Sigmoid colon (tissue), 6 donors: ENCODE measurements at regions not wholly inside any gene's neighbourhood (a gene's known extent, or its start where the extent isn't known, plus 50 kb on each side); places are given as distances from the start of the nearest gene placed in this dataset.
"Not testable (repeated sequence)": the region's sequence is repeated elsewhere in the genome, so short reads cannot be mapped to it uniquely, and the experiment has no call there.

ENCODE experiments used
- DNase-seq: peaks from one replicate; pipeline ENCODE4 v3.0.0-alpha.2; 2019
- H3K27ac ChIP-seq, 4 donors: fragments of 200-600 bp; sonication (generic); one replicate each; pipeline ENCODE4 v1.5.1; 2016 to 2019; ENCODE audit warnings: mild to moderate bottlenecking in 1 of 4
- H3K27me3 ChIP-seq, 3 donors: fragments of 200-600 bp; sonication (generic); one replicate each; pipeline ENCODE4 v1.5.1; 2019; ENCODE audit warnings: mild to moderate bottlenecking in 1 of 3
- H3K36me3 ChIP-seq, 4 donors: fragments of 200-600 bp; sonication (generic); one replicate each; pipeline ENCODE4 v1.5.1; 2016 to 2019
- H3K4me1 ChIP-seq, 4 donors: fragments of 200-600 bp; sonication (generic); one replicate each; pipeline ENCODE4 v1.5.1; 2017 to 2019
- H3K4me3 ChIP-seq, 4 donors: fragments of 200-600 bp; sonication (generic); one replicate each; pipeline ENCODE4 v1.5.1; 2017 to 2019; ENCODE audit warnings: mild to moderate bottlenecking in 2 of 4, moderate library complexity in 1 of 4
- H3K9me3 ChIP-seq, 4 donors: fragments of 200-600 bp in 3 of 4; sonication (generic) in 3 of 4; one replicate each; pipeline versions ENCODE4 v1.5.1 to v1.6.1; 2013 to 2019
- EP300 ChIP-seq, 4 donors: sonication (generic); formaldehyde crosslinking; IDR thresholded peaks; one replicate each; pipeline ENCODE4 v1.6.1; 2017; ENCODE audit warnings: antibody characterized with exemption in 4 of 4
- POLR2A ChIP-seq, 2 donors: fragments of 450-650 bp; IDR thresholded peaks; one replicate each; pipeline ENCODE4 v1.6.1; 2016; ENCODE audit warnings: antibody characterized with exemption in 2 of 2, mild to moderate bottlenecking in 2 of 2, moderate library complexity in 2 of 2
- POLR2AphosphoS5 ChIP-seq, 4 donors: sonication (generic); formaldehyde crosslinking; IDR thresholded peaks; one replicate each; pipeline ENCODE4 v1.6.1; 2017; ENCODE audit warnings: antibody characterized with exemption in 4 of 4
- WGBS, 2 donors: extraction: QIAGEN DNeasy Blood & Tissue Kit; methylation state at CpG; one replicate each; pipeline ENCODE4 v1.1.7; 2013; 5-methylcytosine and 5-hydroxymethylcytosine counted together
- intact Hi-C: fragments of 100-400 bp; cut with DNase I; formaldehyde crosslinking; loops from one replicate; pipeline ENCODE4 v1.15.1; 2023
- TF ChIP-seq, protein P1 (sequence below), 4 experiments: fragments of 450-650 bp in 3 of 4; fragments of 200-600 bp in 1 of 4; IDR thresholded peaks; one replicate each; pipeline ENCODE4 v1.5.1; 2016 to 2019; ENCODE audit warnings: antibody characterized with exemption in 4 of 4, mild to moderate bottlenecking in 3 of 4, moderate library complexity in 2 of 4
- donor health status: healthy with polysubstance abuse.
- donor health status: healthy.

GRCh38 chr15:25172691-25173090 lies 217.9 kb downstream of the SNRPN start:
- TF ChIP-seq POLR2AphosphoS5 (IDR thresholded peaks at IDR 0.05) (no peak), EP300 (IDR thresholded peaks at IDR 0.05) (no peak), POLR2A (IDR thresholded peaks at IDR 0.05) (no peak)
- TF ChIP-seq, protein P1, sequence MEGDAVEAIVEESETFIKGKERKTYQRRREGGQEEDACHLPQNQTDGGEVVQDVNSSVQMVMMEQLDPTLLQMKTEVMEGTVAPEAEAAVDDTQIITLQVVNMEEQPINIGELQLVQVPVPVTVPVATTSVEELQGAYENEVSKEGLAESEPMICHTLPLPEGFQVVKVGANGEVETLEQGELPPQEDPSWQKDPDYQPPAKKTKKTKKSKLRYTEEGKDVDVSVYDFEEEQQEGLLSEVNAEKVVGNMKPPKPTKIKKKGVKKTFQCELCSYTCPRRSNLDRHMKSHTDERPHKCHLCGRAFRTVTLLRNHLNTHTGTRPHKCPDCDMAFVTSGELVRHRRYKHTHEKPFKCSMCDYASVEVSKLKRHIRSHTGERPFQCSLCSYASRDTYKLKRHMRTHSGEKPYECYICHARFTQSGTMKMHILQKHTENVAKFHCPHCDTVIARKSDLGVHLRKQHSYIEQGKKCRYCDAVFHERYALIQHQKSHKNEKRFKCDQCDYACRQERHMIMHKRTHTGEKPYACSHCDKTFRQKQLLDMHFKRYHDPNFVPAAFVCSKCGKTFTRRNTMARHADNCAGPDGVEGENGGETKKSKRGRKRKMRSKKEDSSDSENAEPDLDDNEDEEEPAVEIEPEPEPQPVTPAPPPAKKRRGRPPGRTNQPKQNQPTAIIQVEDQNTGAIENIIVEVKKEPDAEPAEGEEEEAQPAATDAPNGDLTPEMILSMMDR (IDR thresholded peaks at IDR 0.05), result no peak
- H3K36me3 ChIP-seq, result no peaks in the 10 kb centered on the region
- peak; percentile 55 for DNase-seq
- no peak overlapping the region for H3K27ac ChIP-seq
- intact Hi-C loops, result no loop called here
- no peak overlapping the region for H3K4me3 ChIP-seq
- 84 to 86% methylated on average over 6 of the region's 6 CpGs for WGBS, 2 donors
- peaks cover 6 to 23% (median 18%) of the 10 kb centered on the region in 4 donors for H3K9me3 ChIP-seq
- H3K4me1 ChIP-seq, result no peaks in the 10 kb centered on the region
- H3K27me3 ChIP-seq, result no peaks in the 10 kb centered on the region

DNA sequence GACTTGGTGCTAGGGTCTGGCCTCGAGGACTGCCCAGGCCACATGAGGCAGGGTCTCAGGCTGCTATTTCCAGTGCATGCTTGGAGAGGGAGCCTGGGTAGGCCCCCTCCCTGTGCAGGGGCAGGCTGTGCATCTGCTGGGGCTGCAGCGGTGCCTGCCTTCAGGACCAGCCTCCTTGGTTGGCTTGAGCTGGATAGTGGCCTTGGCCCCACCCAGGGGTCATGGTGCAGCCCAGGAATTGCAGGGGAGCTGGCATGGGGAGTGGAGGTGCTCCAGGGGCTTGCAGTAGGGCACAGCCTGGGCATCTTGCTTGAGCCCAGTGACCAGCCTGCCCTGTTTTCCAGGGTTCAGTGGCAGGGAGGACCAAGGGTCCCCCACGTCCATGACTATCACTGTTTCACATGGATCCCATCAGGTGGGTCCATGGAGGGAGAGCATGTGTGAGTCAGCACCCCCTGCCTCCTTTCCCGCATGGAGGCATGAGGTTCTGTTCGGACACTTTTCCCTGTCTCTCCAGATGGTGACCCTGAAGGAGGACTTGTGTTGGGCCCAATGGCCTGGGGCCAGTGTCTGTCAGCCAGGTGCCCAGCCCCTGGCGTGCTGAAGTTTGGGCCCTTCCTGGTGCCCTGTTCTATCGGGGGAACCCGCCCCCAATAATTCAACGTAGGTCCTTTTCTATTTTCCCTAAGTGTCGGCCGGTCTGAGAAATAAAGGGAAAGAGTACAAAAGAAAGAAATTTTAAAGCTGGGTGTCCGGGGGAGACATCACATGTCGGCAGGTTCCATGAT lies 218.6 kb downstream of the SNRPN start:
- Histone ChIP-seq H3K27ac (no peak overlapping the region), H3K36me3 (no peaks in the 10 kb centered on the region), H3K4me1 (no peaks in the 10 kb centered on the region), H3K4me3 (no peak overlapping the region), H3K27me3 (no peaks in the 10 kb centered on the region), H3K9me3 (peaks cover 6 to 23% (median 18%) of the 10 kb centered on the region in 4 donors)
- DNase-seq, result no peak
- 87 to 89% methylated on average over 13 of the region's 13 CpGs for WGBS, 2 donors
- intact Hi-C loops, result no loop called here
- TF ChIP-seq, protein P1 (IDR thresholded peaks at IDR 0.05), result no peak
- TF ChIP-seq EP300 (IDR thresholded peaks at IDR 0.05) (no peak), POLR2AphosphoS5 (IDR thresholded peaks at IDR 0.05) (no peak), POLR2A (IDR thresholded peaks at IDR 0.05) (no peak)

DNA sequence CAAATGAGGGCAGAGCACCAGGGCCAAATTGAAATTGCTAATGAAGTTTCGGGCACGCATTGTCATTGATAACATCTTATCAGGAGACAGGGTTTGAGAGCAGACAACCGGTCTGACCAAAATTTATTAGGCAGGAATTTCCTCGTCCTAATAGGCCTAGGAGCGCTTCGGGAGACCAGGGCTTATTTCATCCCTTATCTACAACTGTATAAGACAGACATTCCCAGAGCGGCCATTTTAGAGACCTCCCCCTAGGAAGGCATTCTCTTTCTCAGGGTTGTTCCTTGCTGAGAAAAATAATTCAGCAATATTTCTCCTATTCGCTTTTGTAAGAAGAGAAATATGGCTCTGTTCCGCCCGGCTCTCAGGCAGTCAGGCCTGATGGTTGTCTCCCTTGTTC lies 219.4 kb downstream of the SNRPN start:
- H3K9me3 ChIP-seq, result peaks cover 6 to 23% (median 18%) of the 10 kb centered on the region in 4 donors
- H3K4me1 ChIP-seq, DNase-seq, H3K27ac ChIP-seq, H3K4me3 ChIP-seq, H3K27me3 ChIP-seq, H3K36me3 ChIP-seq, intact Hi-C loops: not testable (repeated sequence)
- WGBS, 2 donors, result 86 to 92% methylated on average over 10 of the region's 10 CpGs

DNA sequence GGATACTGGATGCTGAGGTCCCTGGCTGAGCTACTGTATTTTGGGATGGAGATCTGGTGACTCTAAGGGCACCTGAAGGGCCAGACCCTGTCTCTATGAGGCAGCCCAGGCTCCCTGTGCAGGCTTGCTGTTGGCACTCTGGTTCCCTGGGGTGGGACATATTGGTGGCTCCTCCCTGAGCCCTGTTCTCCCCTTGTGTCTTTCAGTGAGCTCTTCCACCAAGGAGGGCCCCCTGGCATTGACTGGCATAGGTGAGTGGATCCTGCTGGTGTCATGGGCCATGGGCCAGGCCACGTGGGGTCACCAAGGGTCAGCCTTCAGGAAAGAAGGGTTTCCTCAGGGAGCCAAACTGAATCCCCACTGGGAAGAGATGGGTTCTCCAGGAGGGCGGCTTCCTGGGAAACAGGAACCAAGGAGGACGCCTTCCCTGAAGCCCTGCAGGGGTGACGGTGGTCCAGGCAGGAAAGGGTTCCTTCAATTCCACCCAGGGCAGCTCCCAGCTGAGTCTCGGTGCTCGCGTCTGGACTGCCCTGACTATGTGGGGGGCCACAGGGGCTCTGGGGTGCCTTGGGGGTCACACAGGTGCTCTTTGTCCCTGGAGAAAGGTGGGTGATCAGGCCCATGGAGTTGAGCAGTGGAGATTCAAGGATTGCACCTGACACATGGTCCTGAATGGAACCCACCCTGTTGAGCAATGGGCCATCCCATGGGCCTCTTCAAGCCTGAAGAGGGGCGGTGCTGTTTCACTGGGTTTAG lies 220.4 kb downstream of the SNRPN start:
- no peaks in the 10 kb centered on the region for H3K36me3 ChIP-seq
- TF ChIP-seq, protein P1 (IDR thresholded peaks at IDR 0.05), result no peak
- TF ChIP-seq EP300 (IDR thresholded peaks at IDR 0.05) (no peak), POLR2A (IDR thresholded peaks at IDR 0.05) (no peak)
- peaks cover 6 to 23% (median 18%) of the 10 kb centered on the region in 4 donors for H3K9me3 ChIP-seq
- H3K27me3 ChIP-seq, result no peaks in the 10 kb centered on the region
- 82 to 89% methylated on average over 8 of the region's 8 CpGs for WGBS, 2 donors
- H3K4me1 ChIP-seq, result no peaks in the 10 kb centered on the region
- no peak overlapping the region for H3K4me3 ChIP-seq
- DNase-seq, result no peak
- H3K27ac ChIP-seq, result no peak overlapping the region
- intact Hi-C loops, result no loop called here

DNA sequence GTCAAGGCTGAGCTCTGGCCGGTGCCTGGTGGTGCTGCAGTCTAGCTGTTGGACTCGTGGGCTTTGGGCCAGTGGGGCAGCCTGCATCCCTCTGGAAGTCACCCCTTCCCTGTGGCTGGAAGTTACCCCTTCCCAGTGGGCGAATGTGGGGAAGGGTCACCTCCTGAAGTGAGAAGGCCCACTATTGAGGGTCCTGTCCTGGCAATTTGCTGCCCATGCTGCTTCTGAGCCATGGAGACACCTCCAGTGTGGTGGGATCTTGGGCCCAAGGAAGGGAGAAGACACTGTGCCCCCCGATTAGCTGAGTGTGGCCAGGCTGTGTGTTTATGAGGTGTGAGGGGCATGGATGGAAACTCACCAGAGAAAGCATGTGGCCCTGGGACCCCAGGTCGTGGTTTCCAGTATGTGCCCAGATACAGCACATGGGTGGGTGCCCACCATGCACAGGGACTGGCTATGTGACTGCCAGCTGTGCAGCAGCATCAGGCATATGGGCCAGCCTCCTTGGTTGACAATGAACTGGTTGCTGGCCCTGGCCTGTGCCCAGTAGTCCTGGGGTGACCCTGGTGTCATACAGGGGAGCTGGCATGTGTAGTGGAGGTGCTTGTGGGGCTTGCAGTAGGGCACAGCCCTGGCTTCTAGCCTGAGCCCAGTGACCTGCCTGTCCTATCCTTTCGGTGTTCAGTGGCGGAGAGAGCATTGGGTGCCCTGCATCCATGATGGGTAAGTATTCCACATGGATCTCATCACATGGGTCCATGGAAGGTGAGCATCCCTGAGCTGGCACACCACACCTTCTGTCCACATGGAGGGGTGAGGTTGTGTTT lies 221.2 kb downstream of the SNRPN start:
- intact Hi-C loops, result no loop called here
- no peak overlapping the region for H3K27ac ChIP-seq
- no peak for DNase-seq
- no peaks in the 10 kb centered on the region for H3K4me1 ChIP-seq
- no peak overlapping the region for H3K4me3 ChIP-seq
- TF ChIP-seq POLR2AphosphoS5 (IDR thresholded peaks at IDR 0.05) (no peak), POLR2A (IDR thresholded peaks at IDR 0.05) (no peak)
- peaks cover 6 to 23% (median 18%) of the 10 kb centered on the region in 4 donors for H3K9me3 ChIP-seq
- H3K36me3 ChIP-seq, result no peaks in the 10 kb centered on the region
- no peaks in the 10 kb centered on the region for H3K27me3 ChIP-seq
- WGBS, 2 donors, result 74 to 77% methylated on average over 7 of the region's 7 CpGs
